ENCODE measurements at regions not wholly inside any gene's neighbourhood (a gene's known extent, or its start where the extent isn't known, plus 50 kb on each side); places are given as distances from the start of the nearest gene placed in this dataset.

DNA sequence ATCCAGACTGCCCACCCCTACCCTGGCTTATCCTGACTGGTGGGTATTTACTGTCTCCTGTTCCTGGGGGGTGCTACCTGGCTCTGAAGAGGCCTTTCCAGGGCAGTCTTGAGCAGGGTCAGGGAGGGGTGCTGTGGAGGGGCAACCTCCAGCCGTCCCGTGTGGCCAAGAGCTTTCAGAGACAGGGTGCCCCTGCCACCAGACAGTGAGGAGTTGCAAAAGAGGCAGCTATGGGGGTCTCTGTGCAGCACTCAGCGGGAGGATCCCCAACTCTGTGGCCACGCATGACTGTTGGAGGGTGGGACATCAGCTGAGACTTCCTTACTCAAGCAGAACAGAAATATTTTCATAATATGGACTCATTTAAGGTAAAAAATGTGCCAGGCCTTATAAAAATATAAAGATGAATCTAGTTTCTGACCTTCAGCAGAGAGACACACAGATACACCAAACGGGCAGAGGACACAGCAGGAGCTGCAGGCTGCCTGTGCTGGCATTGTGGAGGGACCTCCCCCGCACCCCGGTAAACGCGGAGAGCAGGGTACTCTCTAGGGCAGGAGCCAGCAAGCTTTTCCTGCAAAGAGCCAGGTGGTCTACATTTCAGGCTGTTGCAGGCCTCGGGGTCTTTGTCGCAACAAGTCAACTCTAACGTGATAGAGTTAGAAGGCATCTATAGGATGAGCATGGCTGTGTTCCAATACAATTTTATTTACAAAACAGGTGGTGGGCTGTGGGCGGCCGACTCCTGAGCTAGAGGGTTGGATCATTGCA is 252.6 kb downstream of the RHOU start:
- Histone ChIP-seq H3K36me3 (ENCODE audit: insufficient read depth, low read length, poor library complexity, severe bottlenecking) (no peaks in the 10 kb centered on the region), H3K4me3 (ENCODE audit: low read depth, low read length, poor library complexity, severe bottlenecking) (no peak overlapping the region), H3K4me1 (ENCODE audit: insufficient read depth, low read length, poor library complexity, severe bottlenecking) (no peaks in the 10 kb centered on the region), H3K27ac (ENCODE audit: low read depth, low read length, poor library complexity, severe bottlenecking) (no peak overlapping the region), H3K27me3 (replicated peaks; ENCODE audit: insufficient read depth, low read depth, low read length, poor library complexity) (no peaks in the 10 kb centered on the region), H3K9me3 (ENCODE audit: low read depth, low read length, poor library complexity, severe bottlenecking) (no peaks in the 10 kb centered on the region)
- ChIA-PET CTCF (no interaction called here), POLR2A (ENCODE audit: low non-redundant PET) (no interaction called here)
- BruUV-seq (replicated peaks), result no TSS peak
- intact Hi-C loops (cut with micrococcal nuclease; ENCODE audit: unreplicated experiment), result no loop called here
- no peak for DNase-seq (ENCODE audit: low spot score)
- TF ChIP-seq, protein P1, sequence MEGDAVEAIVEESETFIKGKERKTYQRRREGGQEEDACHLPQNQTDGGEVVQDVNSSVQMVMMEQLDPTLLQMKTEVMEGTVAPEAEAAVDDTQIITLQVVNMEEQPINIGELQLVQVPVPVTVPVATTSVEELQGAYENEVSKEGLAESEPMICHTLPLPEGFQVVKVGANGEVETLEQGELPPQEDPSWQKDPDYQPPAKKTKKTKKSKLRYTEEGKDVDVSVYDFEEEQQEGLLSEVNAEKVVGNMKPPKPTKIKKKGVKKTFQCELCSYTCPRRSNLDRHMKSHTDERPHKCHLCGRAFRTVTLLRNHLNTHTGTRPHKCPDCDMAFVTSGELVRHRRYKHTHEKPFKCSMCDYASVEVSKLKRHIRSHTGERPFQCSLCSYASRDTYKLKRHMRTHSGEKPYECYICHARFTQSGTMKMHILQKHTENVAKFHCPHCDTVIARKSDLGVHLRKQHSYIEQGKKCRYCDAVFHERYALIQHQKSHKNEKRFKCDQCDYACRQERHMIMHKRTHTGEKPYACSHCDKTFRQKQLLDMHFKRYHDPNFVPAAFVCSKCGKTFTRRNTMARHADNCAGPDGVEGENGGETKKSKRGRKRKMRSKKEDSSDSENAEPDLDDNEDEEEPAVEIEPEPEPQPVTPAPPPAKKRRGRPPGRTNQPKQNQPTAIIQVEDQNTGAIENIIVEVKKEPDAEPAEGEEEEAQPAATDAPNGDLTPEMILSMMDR (conservative IDR thresholded peaks at IDR 0.05; ENCODE audit: low read depth, low read length), result no peak
- no peak for TF ChIP-seq EZH2 (IDR thresholded peaks at IDR 0.05; ENCODE audit: borderline replicate concordance, low read depth, low read length, poor library complexity, severe bottlenecking)

- intact Hi-C loops (cut with micrococcal nuclease; ENCODE audit: unreplicated experiment), result no loop called here
- TF ChIP-seq, protein P1 (conservative IDR thresholded peaks at IDR 0.05; ENCODE audit: low read depth, low read length), result no peak
- no peak for TF ChIP-seq EZH2 (IDR thresholded peaks at IDR 0.05; ENCODE audit: borderline replicate concordance, low read depth, low read length, poor library complexity, severe bottlenecking)
- CTCF ChIA-PET, result no interaction called here
- no peaks in the 10 kb centered on the region for H3K36me3 ChIP-seq (ENCODE audit: insufficient read depth, low read length, poor library complexity, severe bottlenecking)
- H3K27ac ChIP-seq (ENCODE audit: low read depth, low read length, poor library complexity, severe bottlenecking), result no peak overlapping the region
- POLR2A ChIA-PET (ENCODE audit: low non-redundant PET), result no interaction called here
- H3K4me3 ChIP-seq (ENCODE audit: low read depth, low read length, poor library complexity, severe bottlenecking), result no peak overlapping the region
- H3K27me3 ChIP-seq (replicated peaks; ENCODE audit: insufficient read depth, low read depth, low read length, poor library complexity), result no peaks in the 10 kb centered on the region
- BruUV-seq (replicated peaks), result no TSS peak
- DNase-seq (ENCODE audit: low spot score), result no peak
- H3K4me1 ChIP-seq (ENCODE audit: insufficient read depth, low read length, poor library complexity, severe bottlenecking), result no peaks in the 10 kb centered on the region
- H3K9me3 ChIP-seq (ENCODE audit: low read depth, low read length, poor library complexity, severe bottlenecking), result no peaks in the 10 kb centered on the region
Measured at GRCh38 chr1:228988664-228989063, 253.4 kb downstream of the RHOU start.

- Histone ChIP-seq H3K4me3 (ENCODE audit: low read depth, low read length, poor library complexity, severe bottlenecking) (no peak overlapping the region), H3K4me1 (ENCODE audit: insufficient read depth, low read length, poor library complexity, severe bottlenecking) (no peaks in the 10 kb centered on the region), H3K36me3 (ENCODE audit: insufficient read depth, low read length, poor library complexity, severe bottlenecking) (no peaks in the 10 kb centered on the region), H3K27ac (ENCODE audit: low read depth, low read length, poor library complexity, severe bottlenecking) (no peak overlapping the region), H3K27me3 (replicated peaks; ENCODE audit: insufficient read depth, low read depth, low read length, poor library complexity) (no peaks in the 10 kb centered on the region), H3K9me3 (ENCODE audit: low read depth, low read length, poor library complexity, severe bottlenecking) (no peaks in the 10 kb centered on the region)
- ChIA-PET POLR2A (ENCODE audit: low non-redundant PET) (no interaction called here), CTCF (no interaction called here)
- no TSS peak for BruUV-seq (replicated peaks)
- DNase-seq (ENCODE audit: low spot score), result no peak
- intact Hi-C loops (cut with micrococcal nuclease; ENCODE audit: unreplicated experiment), result no loop called here
- TF ChIP-seq EZH2 (IDR thresholded peaks at IDR 0.05; ENCODE audit: borderline replicate concordance, low read depth, low read length, poor library complexity, severe bottlenecking), result no peak
- TF ChIP-seq, protein P1 (conservative IDR thresholded peaks at IDR 0.05; ENCODE audit: low read depth, low read length), result no peak
Measured at GRCh38 chr1:228989176-228989575, 253.9 kb downstream of the RHOU start.
